Glomerular visceral epithelial cell (primary cell): ENCODE measurements at regions not wholly inside any gene's neighbourhood (a gene's known extent, or its start where the extent isn't known, plus 50 kb on each side); places are given as distances from the start of the nearest gene placed in this dataset.

Source experiments
- DNase-seq: peaks from one replicate; pipeline ENCODE4 v3.0.0-alpha.2; 2016; ENCODE audit errors: extremely low spot score

DNA sequence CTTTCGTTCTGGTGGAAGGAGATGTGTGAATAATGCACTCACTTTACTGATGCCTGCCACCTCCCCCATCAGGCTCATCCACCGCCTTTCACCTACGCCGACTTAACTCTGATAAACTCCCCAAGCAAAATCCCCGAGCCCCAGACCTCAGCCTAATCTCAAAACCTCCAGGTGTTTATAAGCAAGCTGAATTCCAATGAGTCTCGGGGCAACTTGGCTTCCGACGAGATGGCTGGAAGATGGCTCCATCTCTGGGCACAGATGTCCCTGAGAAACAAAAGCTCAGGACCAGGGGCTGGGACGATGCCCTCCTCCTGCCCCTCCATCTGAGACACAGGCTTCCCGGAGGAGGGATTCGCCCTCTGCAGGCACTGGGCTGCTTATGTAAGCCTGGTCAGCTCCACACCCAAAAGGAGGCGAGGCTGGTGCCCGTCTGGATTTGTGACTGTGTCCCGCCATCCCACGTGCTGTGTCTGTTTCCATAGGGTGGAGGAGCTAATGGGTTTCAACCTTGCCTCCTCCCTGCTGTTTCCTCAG is 386.4 kb upstream of the TNRC6C start:
- no peak for DNase-seq

DNA sequence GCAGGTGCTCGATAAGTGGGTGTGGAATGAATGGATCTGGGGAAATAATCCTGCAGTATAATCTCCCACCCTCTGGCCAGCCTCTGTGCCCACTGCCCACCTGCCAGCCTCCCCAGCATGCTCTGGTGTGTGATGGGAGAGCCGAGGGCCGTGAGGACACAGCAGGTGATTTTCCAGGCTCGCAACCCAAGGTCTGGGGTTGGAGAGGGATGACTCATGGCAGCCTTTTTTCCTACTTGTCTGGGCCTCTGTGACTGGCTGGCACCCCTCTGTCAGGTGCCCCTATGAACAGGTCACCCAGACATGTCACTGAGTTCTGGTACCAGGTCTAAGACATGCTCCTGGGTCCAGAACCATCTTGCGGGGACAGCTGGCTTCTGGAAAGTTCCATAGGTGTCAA is 385.7 kb upstream of the TNRC6C start:
- DNase-seq = no peak

DNA sequence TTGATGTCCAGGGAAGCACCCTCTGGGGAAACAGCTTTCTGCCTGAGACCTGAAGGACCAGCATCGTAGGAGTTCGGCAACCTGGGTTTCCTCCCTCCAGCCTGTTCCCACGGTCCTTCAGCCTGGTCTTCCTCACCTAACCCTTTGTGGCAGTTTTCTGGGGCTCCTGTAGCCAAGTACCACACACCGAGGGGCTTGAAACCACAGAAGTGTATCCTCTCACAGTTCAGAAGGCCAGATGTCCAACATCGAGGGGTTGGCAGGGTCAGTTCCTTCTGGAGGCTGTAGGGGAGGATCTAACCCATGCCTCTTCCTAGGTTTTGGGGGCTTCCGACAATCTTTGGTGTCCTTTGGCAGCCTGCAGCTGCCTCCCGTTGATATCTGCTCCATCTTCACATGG is 381.0 kb upstream of the TNRC6C start:
- DNase-seq = no peak

GRCh38 chr17:77579131-77579530 is 379.4 kb upstream of the TNRC6C start:
- DNase-seq = no peak

DNA sequence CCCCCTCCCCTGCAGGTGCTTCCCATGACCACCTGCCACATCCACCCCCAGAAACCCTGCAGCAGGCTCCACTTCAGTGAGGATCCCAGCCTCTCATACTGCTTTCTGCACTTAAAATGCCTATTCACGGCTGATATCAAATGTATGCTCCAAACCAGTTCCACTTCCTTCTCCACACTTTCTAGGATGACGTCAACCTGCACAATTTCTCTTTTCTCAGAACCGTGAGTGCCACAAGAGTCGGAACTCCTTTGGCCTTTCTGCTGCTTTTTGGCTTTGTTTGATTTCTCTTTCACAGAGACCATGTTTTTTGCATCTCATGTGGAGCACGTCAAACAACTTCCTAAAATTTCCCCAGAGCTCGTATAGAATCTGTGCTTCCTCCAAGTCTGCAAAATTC is 378.8 kb upstream of the TNRC6C start:
- no peak for DNase-seq

DNA sequence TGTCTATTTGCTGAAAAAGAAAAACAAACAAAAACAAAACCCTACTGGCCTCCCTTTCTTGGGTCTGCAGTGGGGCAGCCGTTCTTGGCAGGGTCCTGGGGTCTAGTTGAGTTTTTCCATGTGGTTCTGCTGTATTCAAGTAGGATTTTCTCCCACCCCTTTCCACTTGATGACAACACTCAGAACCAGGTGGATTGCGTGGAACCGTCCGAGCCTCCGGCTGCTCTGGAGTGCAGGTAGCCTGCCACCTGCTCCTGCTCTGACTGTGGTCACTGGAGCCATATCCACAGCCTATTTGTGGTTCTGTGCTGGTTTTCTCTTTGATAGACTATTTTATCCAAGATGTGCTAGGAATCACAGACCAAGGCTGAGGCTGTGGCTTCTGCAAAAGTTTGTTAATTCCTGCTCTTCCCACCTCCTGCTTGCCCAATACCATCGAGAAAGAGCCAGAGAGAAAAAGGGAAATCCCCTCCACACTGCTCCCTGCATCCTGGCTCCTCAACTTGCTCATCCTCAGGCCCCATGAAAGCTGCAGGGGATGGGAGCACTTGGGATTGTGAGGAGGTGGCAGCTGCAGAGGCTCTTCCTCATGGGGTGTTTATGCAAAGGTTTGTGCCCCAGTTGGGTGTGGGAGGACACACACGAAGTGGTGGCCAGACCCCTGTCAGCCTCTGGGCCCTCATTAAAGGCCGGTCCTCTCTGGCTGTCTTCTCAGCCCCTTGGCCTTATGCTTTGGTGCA is 377.8 kb upstream of the TNRC6C start:
- no peak for DNase-seq

DNA sequence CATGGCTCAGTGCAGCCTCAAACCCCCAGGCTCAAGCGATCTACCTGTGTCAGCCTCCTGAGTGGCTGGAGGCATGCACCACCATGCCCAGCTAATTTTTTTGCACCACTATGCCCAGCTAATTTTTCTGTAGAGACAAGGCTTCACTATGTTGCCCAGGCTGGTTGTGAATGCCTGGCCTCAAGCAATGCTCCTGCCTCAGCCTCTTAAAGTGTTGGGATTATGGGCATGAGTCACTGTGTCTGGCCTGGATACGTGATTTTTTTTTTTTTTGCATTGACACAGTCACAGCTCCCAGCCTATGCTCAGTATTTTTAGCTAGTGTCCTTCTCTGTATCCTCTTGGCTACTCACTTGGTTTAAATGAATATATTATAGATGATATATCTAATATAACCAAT is 377.0 kb upstream of the TNRC6C start:
- DNase-seq = peak; percentile 15

DNA sequence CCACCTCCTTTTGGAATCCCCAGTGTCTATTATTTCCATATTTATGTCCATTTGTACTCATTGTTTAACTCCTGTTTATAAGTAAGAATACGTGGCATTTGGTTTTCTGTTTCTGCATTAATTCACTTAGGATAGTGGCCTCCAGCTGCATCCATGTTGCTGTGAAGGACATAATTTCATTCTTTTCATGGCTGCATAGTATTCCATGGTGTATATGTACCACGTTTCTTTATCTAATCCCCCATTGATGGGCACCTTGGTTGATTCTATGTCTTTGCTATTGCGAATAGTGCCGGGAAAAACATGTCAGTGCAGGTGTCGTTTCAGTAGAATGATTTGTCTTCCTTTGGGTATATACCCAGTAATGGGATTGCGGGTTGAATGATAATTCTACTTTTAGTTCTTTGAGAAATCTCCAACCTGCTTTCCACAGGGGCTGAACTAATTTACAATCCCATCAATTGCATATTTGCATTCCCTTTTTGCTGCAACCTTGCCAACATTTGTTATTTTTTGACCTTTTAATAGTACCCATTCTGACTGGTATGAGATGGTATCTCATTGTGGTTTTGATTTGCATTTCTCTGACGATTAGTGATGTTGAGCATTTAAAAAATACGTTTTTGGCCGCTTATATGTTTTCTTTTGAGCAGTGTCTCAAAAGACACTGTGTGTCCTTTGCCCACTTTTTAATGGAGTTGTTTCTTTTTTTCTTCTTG is 373.2 kb upstream of the TNRC6C start:
- DNase-seq = no peak

DNA sequence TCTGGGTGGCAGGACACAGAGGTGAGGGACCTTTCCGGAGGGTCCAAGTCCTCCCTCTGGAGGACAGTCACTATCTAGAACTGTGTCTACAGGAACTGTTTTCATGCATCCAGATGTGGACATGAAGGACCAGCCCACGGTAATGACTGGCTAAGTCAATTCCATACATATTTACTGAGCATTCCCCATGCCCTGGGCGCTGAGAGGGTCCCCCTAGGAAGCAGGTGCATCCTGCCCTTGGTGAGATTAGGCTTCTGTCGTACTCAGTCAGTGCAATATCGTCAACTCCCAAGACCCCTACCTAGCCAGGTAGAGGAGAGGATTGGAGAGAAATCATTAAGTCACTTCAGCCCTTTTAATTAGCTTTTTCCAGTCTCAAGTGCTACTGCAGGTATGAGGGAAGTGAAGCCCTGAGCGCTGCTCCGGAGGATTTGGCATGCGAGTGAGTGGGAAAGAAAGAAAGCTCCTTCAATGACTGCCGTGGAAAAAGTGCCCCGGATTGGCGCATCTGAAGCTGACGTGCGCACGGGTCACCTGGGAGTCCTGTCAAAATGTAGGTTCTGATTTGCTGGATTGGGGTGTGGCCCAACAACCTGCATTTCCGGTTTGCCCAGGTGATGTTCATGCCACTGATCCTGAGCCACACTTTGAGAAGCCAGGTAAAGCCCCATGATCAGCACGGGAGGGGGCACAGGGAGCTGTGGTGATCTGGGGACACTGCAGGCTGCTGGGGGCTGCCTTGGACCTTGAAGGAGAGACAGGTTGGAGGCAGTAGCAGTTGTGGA is 367.4 kb upstream of the TNRC6C start:
- no peak for DNase-seq

DNA sequence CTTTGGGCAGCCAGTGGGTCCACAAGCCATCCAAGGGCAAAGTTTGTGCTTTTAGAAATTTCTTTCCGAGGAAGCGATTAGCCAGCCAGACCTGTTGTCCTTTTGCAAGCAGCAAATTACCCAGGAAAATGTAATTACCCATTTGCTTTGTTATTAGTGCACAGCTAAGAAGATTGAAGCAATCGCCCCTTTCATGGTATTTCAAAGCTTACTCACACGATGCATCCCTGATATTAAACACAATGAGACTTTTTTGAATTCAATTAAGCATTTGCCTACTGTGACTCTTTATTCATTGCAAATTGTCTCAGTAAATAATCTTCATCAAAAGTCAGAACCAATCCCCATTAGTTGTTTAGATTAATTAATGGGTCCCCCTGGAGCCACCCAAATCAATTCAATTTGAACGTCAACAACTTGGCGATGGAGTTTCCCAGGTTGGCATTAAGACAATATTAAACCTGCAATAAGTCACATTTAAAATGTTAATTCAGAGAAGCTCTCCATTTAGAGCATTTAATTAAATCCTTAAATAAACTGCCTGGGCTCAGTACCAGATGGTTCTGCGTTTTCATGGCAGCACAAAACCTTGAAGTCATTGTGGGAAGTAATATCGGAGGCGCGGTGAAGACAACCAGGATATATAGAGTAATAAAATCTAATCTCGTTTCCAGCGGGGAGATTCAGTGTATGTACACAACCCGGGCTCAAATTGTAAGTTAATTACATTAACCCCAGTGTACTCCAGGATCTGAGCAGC is 366.2 kb upstream of the TNRC6C start:
- DNase-seq = no peak

- DNase-seq = no peak
These were observed 365.4 kb upstream of the TNRC6C start for GRCh38 chr17:77593081-77593480.

DNA sequence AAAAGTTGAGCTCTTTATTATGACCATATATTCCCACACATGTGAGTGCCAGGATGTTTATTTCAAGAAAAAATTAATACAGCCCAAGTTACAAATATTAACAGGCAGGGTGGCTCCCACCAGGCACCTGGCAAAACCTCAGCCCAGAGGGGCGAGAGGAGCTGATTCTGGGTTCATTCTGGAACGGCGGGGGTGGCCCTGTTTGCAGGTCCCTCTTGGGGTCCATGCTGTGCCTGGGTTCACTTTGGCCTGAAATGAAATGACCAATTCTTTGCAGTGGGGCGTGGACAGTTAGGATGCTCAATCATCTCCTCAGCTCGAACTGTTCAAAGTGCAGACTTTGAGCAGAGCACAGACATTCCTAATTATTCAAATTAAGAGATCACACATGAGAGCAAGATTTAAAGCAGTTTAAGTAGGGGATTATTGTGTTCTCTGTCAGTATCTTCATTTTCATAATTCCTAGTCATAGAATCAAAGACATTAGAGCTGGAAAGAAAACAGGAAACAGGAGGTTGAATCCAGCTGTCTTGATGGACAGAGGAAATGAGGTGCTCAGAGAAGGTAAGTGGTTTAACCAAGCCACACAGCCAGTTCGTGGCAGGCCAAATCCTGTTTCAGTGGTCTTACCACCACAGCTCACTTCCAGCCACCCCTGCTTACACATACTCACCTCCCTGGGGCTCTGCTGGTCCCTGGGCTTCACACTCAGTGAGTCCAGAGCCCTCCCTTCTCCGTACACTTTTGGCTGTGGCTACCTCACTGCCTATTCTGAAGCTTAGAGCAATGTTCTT is 363.9 kb upstream of the TNRC6C start:
- no peak for DNase-seq

- DNase-seq = no peak
These were observed 361.7 kb upstream of the TNRC6C start for GRCh38 chr17:77596491-77597417.

DNA sequence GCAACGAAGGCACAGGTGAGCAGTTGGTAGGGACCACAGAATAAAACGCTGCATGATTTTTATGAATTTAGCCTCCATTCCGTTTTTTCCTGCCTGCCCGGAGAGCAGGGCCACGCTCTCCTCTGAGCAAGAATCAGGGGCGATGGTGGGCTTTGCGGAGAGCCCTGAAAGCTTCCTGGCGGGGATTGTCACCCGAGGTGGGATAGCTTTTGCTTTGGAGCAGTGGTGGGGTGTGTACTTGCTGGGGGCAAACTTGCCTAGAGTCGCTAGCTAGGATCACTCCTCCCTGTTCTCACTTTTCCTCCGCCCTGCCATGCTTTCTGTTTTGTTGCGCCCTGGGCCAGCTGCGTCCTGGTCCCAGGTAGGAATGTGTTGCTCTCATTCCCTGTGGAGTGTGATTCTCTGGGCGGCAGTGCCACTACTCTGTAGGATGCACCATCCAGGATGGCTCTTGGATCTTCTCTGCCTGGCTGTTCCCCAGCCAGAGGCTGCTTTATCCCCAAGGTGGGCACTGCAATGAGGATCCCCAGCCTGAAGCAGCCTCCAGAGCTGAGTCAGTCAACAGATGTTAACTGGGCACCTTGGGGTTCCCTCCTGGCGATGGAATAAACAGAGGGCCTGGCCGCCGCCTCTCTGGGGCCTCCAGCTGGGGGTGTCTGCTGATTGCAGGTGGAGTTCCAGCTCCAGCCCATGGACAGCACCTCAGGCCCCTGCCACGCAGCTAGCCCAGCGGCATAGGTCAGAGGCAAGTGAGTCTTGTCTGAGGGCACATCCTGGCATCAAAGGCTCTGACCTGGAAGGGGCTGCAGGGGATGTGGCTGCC is 360.9 kb upstream of the TNRC6C start:
- DNase-seq = no peak

- DNase-seq = no peak
These were observed 360.3 kb upstream of the TNRC6C start for GRCh38 chr17:77598241-77598620.

- DNase-seq = no peak
These were observed 358.8 kb upstream of the TNRC6C start for GRCh38 chr17:77599699-77600098.

DNA sequence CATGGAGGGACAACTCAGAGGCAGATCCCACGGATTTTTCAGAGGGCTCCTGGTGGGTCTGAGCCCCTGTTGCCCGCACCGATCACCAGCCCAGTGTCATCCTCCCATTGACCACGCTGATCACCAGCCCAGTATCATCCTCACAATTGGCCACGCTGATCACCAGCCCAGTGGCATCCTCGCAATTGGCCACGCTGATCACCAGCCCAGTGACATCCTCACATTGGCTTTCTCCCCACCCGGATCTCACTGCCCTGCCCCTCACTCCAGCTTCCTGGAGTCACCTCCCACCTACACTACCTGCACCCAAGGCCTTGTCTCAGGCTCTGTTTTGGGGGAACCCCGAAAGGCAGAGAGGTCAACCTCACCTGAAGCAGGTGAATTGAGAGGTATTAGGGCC is 358.2 kb upstream of the TNRC6C start:
- DNase-seq = no peak

DNA sequence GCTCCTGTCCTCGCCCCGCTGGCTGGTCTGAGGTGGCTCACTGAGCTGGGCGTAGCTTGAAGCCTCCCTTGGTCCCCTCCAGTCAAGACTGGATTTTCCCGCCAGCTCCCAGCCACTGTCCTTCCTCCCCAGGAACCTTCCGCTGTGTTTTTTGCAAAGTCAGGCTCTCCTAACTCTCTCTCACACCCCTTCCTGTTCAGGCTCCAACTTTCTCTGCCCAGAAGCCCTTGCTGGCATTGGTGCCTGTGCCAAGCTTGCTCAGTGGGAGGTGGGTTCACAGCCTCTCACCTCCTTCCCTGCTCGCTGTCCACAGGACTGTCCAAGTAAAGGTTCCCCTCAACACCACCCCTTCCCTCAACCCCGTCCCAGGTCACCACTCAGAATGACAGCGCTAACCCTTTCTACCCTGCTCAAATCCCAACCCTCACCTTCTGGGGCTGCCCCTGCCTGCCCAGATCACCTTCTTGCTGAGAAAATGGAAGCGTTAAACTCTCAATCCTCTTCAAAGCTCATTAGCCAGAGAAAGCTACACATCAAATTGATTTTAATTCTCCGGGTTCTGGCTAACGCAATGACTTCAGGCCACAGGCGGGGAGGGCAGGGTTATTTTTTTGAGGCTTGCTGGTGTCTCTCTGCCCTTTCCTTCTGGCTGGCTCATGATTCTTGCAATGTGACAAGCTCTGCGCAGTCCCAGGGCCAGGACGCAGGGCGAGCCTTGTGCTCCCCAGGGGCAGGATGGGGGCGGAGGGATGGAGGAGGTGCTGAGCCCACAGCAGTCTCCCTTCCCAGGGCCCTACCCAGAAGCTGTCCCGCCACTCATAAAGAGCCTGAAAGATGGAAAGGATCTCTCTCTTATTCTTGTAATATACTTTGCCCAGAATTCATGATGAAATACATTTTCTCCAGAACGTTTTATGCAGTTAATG is 357.2 kb upstream of the TNRC6C start:
- no peak for DNase-seq
